Esophagus squamous epithelium (tissue), 4 donors: ENCODE measurements at regions not wholly inside any gene's neighbourhood (a gene's known extent, or its start where the extent isn't known, plus 50 kb on each side); places are given as distances from the start of the nearest gene placed in this dataset.

Source experiments
- POLR2A ChIP-seq, 4 donors: fragments of 450-650 bp; IDR thresholded peaks; one replicate each; pipeline ENCODE4 v1.6.1; 2017; ENCODE audit warnings: antibody characterized with exemption in 4 of 4, mild to moderate bottlenecking in 4 of 4, moderate library complexity in 3 of 4
- TF ChIP-seq, protein P1 (sequence below), 6 experiments: fragments of 450-650 bp in 4 of 6; fragments of 200-600 bp in 2 of 6; sonication (generic) in 2 of 6; IDR thresholded peaks; one replicate each; pipeline ENCODE4 v1.5.1; 2016 to 2019; ENCODE audit warnings: antibody characterized with exemption in 6 of 6, mild to moderate bottlenecking in 4 of 6, moderate library complexity in 4 of 6

DNA sequence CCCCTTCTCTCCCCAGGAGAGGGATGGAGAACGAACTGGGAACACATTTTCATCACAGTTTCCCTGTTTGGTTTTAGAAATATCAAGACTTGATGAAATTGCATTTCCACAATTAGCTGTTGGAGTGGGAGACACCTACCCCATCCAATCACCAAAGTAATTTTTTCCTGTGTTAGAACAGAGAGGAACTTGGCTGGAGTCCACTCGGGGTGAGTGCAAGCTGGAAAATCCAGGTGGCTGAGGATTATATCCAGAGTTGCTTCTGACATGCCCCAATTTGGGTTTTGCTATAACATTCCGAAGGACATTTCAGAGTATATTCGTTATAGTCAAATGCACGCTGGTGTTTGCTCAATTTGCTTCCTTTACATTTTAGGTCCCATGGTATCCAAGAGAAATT, 231.8 kb downstream of the C16orf95 start:
- TF ChIP-seq, protein P1, sequence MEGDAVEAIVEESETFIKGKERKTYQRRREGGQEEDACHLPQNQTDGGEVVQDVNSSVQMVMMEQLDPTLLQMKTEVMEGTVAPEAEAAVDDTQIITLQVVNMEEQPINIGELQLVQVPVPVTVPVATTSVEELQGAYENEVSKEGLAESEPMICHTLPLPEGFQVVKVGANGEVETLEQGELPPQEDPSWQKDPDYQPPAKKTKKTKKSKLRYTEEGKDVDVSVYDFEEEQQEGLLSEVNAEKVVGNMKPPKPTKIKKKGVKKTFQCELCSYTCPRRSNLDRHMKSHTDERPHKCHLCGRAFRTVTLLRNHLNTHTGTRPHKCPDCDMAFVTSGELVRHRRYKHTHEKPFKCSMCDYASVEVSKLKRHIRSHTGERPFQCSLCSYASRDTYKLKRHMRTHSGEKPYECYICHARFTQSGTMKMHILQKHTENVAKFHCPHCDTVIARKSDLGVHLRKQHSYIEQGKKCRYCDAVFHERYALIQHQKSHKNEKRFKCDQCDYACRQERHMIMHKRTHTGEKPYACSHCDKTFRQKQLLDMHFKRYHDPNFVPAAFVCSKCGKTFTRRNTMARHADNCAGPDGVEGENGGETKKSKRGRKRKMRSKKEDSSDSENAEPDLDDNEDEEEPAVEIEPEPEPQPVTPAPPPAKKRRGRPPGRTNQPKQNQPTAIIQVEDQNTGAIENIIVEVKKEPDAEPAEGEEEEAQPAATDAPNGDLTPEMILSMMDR (IDR thresholded peaks at IDR 0.05) = no peak
- no peak for TF ChIP-seq POLR2A (IDR thresholded peaks at IDR 0.05)
